ENCODE measurements at regions not wholly inside any gene's neighbourhood (a gene's known extent, or its start where the extent isn't known, plus 50 kb on each side); places are given as distances from the start of the nearest gene placed in this dataset.

- Histone ChIP-seq H3K4me3 (no peak overlapping the region), H3K9me3 (no peaks in the 10 kb centered on the region), H3K4me1 (no peaks in the 10 kb centered on the region), H3K27ac (no peak overlapping the region), H3K36me3 (no peaks in the 10 kb centered on the region), H3K27me3 (no peaks in the 10 kb centered on the region)
- no peak for TF ChIP-seq POLR2A (IDR thresholded peaks at IDR 0.05)
- no peak for TF ChIP-seq EP300 (IDR thresholded peaks at IDR 0.05)
- TF ChIP-seq, protein P1, sequence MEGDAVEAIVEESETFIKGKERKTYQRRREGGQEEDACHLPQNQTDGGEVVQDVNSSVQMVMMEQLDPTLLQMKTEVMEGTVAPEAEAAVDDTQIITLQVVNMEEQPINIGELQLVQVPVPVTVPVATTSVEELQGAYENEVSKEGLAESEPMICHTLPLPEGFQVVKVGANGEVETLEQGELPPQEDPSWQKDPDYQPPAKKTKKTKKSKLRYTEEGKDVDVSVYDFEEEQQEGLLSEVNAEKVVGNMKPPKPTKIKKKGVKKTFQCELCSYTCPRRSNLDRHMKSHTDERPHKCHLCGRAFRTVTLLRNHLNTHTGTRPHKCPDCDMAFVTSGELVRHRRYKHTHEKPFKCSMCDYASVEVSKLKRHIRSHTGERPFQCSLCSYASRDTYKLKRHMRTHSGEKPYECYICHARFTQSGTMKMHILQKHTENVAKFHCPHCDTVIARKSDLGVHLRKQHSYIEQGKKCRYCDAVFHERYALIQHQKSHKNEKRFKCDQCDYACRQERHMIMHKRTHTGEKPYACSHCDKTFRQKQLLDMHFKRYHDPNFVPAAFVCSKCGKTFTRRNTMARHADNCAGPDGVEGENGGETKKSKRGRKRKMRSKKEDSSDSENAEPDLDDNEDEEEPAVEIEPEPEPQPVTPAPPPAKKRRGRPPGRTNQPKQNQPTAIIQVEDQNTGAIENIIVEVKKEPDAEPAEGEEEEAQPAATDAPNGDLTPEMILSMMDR (IDR thresholded peaks at IDR 0.05) = no peak
- WGBS, 2 donors = 90 to 91% methylated on average over 10 of the region's 10 CpGs
- DNase-seq (ENCODE audit: low spot score in 2 of 2) = no peak
These were observed 141.1 kb downstream of the PHETA1 start for GRCh38 chr12:111227476-111228420.

DNA sequence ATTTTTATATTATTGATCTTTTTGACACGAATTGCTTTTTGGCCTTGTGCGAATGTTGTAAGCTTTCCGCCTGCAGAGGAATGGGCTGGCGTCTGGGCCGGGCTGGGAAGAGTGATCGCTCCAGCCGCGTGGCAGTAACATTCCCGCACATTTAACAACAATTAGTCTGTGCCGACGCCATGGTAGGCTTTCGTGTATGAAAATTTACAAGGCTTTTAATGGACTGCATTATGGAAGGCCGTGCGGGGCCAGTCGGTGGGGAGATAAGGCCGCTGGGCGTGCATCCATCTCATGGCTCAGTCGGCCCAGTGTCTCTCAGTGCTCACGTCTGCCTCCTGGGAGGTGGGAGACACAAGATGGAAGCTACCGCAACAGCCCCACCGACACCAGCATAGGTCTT lies 142.2 kb downstream of the PHETA1 start:
- Histone ChIP-seq H3K27ac (no peak overlapping the region), H3K9me3 (no peaks in the 10 kb centered on the region), H3K36me3 (no peaks in the 10 kb centered on the region), H3K27me3 (no peaks in the 10 kb centered on the region), H3K4me1 (no peaks in the 10 kb centered on the region), H3K4me3 (no peak overlapping the region)
- DNase-seq (ENCODE audit: low spot score in 2 of 2) = no peak
- no peak for TF ChIP-seq EP300 (IDR thresholded peaks at IDR 0.05)
- no peak for TF ChIP-seq POLR2A (IDR thresholded peaks at IDR 0.05)
- TF ChIP-seq, protein P1 (IDR thresholded peaks at IDR 0.05) = no peak
- 86 to 90% methylated on average over 21 of the region's 21 CpGs for WGBS, 2 donors

GRCh38 chr12:111225307-111225706 lies 143.6 kb downstream of the PHETA1 start:
- Histone ChIP-seq H3K9me3 (no peaks in the 10 kb centered on the region), H3K4me3 (no peak overlapping the region), H3K4me1 (no peaks in the 10 kb centered on the region), H3K27me3 (no peaks in the 10 kb centered on the region), H3K36me3 (no peaks in the 10 kb centered on the region), H3K27ac (no peak overlapping the region)
- TF ChIP-seq, protein P1 (IDR thresholded peaks at IDR 0.05) = no peak
- TF ChIP-seq EP300 (IDR thresholded peaks at IDR 0.05) = no peak
- TF ChIP-seq POLR2A (IDR thresholded peaks at IDR 0.05) = no peak
- 86 to 87% methylated on average over 6 of the region's 6 CpGs for WGBS, 2 donors
- DNase-seq (ENCODE audit: low spot score in 2 of 2) = no peak

DNA sequence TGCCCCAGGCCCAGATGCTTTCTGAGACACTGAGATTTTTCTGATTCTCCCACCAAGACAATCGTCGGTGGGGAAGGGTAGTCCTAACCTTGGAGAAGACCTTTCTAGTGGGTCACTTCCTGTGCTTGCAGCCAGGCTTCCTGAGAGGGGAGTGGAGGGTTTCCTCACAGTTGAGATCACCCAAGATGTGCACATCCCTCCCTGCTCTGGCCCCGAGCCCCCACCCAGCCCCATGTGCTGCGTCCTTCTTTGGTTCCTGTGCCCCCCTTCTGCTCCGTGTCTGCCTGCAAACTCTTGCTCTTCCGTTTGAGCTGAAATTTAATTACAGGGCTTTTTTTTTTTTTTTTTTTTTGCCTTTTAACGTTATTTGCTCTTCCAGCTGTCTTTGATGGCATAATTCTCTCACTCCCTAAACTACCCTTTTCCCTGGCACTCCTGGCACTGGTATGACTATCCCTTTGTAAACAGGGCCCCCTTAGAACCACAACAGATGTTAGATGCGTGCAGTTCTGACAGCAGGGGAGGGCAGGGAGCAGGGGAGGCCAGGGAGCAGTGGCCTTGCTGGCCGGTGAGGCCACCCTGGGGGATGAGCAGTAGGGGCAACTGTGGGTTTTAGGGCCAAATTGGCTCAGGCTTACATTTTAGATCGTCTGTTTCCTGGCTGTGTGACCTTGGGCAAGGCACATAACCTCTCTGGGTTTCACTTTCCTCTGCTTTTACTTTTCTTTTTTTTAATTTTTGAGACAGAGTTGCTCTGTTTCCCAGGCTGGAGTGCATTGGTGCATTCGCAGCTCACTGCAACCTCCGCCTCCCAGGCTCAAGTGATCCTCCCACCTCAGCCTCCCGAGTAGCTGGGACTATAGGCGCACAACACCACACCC lies 144.5 kb downstream of the PHETA1 start:
- TF ChIP-seq, protein P1 (IDR thresholded peaks at IDR 0.05) = no peak
- no peak for TF ChIP-seq EP300 (IDR thresholded peaks at IDR 0.05)
- TF ChIP-seq POLR2A (IDR thresholded peaks at IDR 0.05) = no peak
- Histone ChIP-seq H3K36me3 (no peaks in the 10 kb centered on the region), H3K9me3 (no peaks in the 10 kb centered on the region), H3K4me3 (no peak overlapping the region), H3K27me3 (no peaks in the 10 kb centered on the region), H3K4me1 (no peaks in the 10 kb centered on the region), H3K27ac (no peak overlapping the region)
- no peak for DNase-seq (ENCODE audit: low spot score in 2 of 2)
- WGBS, 2 donors = 29 to 30% methylated on average over 14 of the region's 14 CpGs
